ENCODE measurements at regions not wholly inside any gene's neighbourhood (a gene's known extent, or its start where the extent isn't known, plus 50 kb on each side); places are given as distances from the start of the nearest gene placed in this dataset.

GRCh38 chr10:109743146-109743545, 180.2 kb downstream of the XPNPEP1 start:
- Histone ChIP-seq H2AFZ (ENCODE audit: low read depth, low read length) (no peak overlapping the region), H3F3A (ENCODE audit: insufficient read depth, low read length, poor library complexity, severe bottlenecking) (no peaks in the 10 kb centered on the region), H3K4me3 (ENCODE audit: low read length) (no peak overlapping the region), H3K9me2 (ENCODE audit: insufficient read depth, low read length) (no peaks in the 10 kb centered on the region), H3K9me3 (ENCODE audit: low read length) (no peaks in the 10 kb centered on the region), H4K20me1 (ENCODE audit: insufficient read depth) (no peaks in the 10 kb centered on the region), H3K27me3 (ENCODE audit: insufficient read depth, low read depth, low read length) (no peaks in the 10 kb centered on the region), H3K79me2 (replicated peaks; ENCODE audit: insufficient read depth, low read length) (no peaks in the 10 kb centered on the region), H3K36me3 (ENCODE audit: insufficient read depth, low read length) (no peaks in the 10 kb centered on the region), H3K4me2 (ENCODE audit: low read length) (no peak overlapping the region), H3K27ac (ENCODE audit: low read length) (peak overlapping the region; percentile 32), H3K9ac (ENCODE audit: low read length) (no peak overlapping the region)
- TF ChIP-seq EP300 (conservative IDR thresholded peaks at IDR 0.05; ENCODE audit: poor library complexity, severe bottlenecking) (peak; percentile 56), CTCF (IDR thresholded peaks at IDR 0.05; ENCODE audit: poor library complexity, severe bottlenecking) (no peak)

GRCh38 chr10:109741712-109742111, 181.6 kb downstream of the XPNPEP1 start:
- TF ChIP-seq POLR2AphosphoS5 (IDR thresholded peaks at IDR 0.05) (no peak), CTCF (IDR thresholded peaks at IDR 0.05; ENCODE audit: poor library complexity, severe bottlenecking) (no peak), RAD21 (conservative IDR thresholded peaks at IDR 0.05) (no peak), TAF1 (IDR thresholded peaks at IDR 0.05; ENCODE audit: low read depth) (no peak), EP300 (conservative IDR thresholded peaks at IDR 0.05; ENCODE audit: poor library complexity, severe bottlenecking) (no peak), MXI1 (conservative IDR thresholded peaks at IDR 0.05; ENCODE audit: poor library complexity, severe bottlenecking) (no peak), EZH2 (IDR thresholded peaks at IDR 0.05; ENCODE audit: borderline replicate concordance, insufficient read depth, low read length, poor library complexity, severe bottlenecking) (no peak), SMC3 (conservative IDR thresholded peaks at IDR 0.05; ENCODE audit: poor library complexity) (no peak), REST (IDR thresholded peaks at IDR 0.05; ENCODE audit: borderline replicate concordance) (no peak)
- H3K9ac ChIP-seq (ENCODE audit: low read length): no peak overlapping the region
- H4K20me1 ChIP-seq (ENCODE audit: insufficient read depth): no peaks in the 10 kb centered on the region
- no peak overlapping the region for H3K4me2 ChIP-seq (ENCODE audit: low read length)
- H3K79me2 ChIP-seq (replicated peaks; ENCODE audit: insufficient read depth, low read length): no peaks in the 10 kb centered on the region
- no peaks in the 10 kb centered on the region for H3K27me3 ChIP-seq (ENCODE audit: insufficient read depth, low read depth, low read length)
- H2AFZ ChIP-seq (ENCODE audit: low read depth, low read length): no peak overlapping the region
- no peaks in the 10 kb centered on the region for H3F3A ChIP-seq (ENCODE audit: insufficient read depth, low read length, poor library complexity, severe bottlenecking)
- H3K27ac ChIP-seq (ENCODE audit: low read length): no peak overlapping the region
- no peaks in the 10 kb centered on the region for H3K9me3 ChIP-seq (ENCODE audit: low read length)
- no peak overlapping the region for H3K4me3 ChIP-seq (ENCODE audit: low read length)
- H3K9me2 ChIP-seq (ENCODE audit: insufficient read depth, low read length): no peaks in the 10 kb centered on the region
- no peaks in the 10 kb centered on the region for H3K36me3 ChIP-seq (ENCODE audit: insufficient read depth, low read length)
